NCI-H82 (cell line): ENCODE measurements at regions not wholly inside any gene's neighbourhood (a gene's known extent, or its start where the extent isn't known, plus 50 kb on each side); places are given as distances from the start of the nearest gene placed in this dataset.
"Not testable (repeated sequence)": the region's sequence is repeated elsewhere in the genome, so short reads cannot be mapped to it uniquely, and the experiment has no call there.

Experiments
- DNase-seq: peaks from one replicate; lab custom pipeline; 2025; lab: John Stamatoyannopoulos, UW

- no peak for DNase-seq
Observed at GRCh38 chr2:877747-878146, 72.9 kb upstream of the SNTG2 start.

- DNase-seq: no peak
Observed at GRCh38 chr2:875687-876615, 74.7 kb upstream of the SNTG2 start.

- no peak for DNase-seq
Observed at GRCh38 chr2:873651-874580, 76.7 kb upstream of the SNTG2 start.

- no peak for DNase-seq
Observed at GRCh38 chr2:873027-873426, 77.6 kb upstream of the SNTG2 start.

GRCh38 chr2:871926-872680 lies 78.5 kb upstream of the SNTG2 start:
- DNase-seq: no peak

GRCh38 chr2:871175-871727 lies 79.4 kb upstream of the SNTG2 start:
- no peak for DNase-seq

- no peak for DNase-seq
Observed at GRCh38 chr2:870426-870825, 80.2 kb upstream of the SNTG2 start.

GRCh38 chr2:869894-870293 lies 80.8 kb upstream of the SNTG2 start:
- DNase-seq: no peak

- no peak for DNase-seq
Observed at GRCh38 chr2:869357-869871, 81.2 kb upstream of the SNTG2 start.

- DNase-seq: not testable (repeated sequence)
Observed at GRCh38 chr2:868857-869256, 81.8 kb upstream of the SNTG2 start.

GRCh38 chr2:867296-867695 lies 83.4 kb upstream of the SNTG2 start:
- no peak for DNase-seq

GRCh38 chr2:866887-867286 lies 83.8 kb upstream of the SNTG2 start:
- DNase-seq: no peak

- no peak for DNase-seq
Observed at GRCh38 chr2:866009-866680, 84.5 kb upstream of the SNTG2 start.

- no peak for DNase-seq
Observed at GRCh38 chr2:864501-865106, 86.0 kb upstream of the SNTG2 start.

GRCh38 chr2:863732-864450 lies 86.8 kb upstream of the SNTG2 start:
- DNase-seq: no peak

GRCh38 chr2:862731-863466 lies 87.8 kb upstream of the SNTG2 start:
- no peak for DNase-seq

GRCh38 chr2:862355-862687 lies 88.3 kb upstream of the SNTG2 start:
- DNase-seq: no peak

GRCh38 chr2:861655-862354 lies 88.8 kb upstream of the SNTG2 start:
- DNase-seq: no peak
